ENCODE measurements at regions not wholly inside any gene's neighbourhood (a gene's known extent, or its start where the extent isn't known, plus 50 kb on each side); places are given as distances from the start of the nearest gene placed in this dataset.

DNA sequence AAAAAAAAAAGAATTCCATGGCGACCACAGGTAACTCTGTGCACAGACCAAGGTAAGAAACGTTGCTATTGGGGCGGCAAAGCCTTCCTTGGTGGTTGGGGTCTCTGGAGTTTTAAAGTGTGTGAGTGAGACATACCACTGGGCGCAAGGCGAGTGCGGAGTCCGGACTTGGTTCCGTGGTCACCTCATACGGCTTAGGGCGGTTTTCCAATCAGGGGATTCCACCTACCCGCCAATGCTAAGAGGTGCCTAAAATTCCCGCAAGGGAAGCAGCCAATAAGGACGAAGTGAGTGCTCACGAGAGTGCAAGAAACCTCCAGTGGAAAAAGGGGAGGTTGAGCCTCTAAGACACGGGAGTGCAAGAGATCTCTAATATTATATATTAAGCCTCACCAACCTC is 68.6 kb upstream of the PRSS16 start:
- no peak for DNase-seq (ENCODE audit: low read depth)
- TF ChIP-seq POLR2A (IDR thresholded peaks at IDR 0.05; ENCODE audit: extremely low read depth, insufficient read length) (no peak), MYC (IDR thresholded peaks at IDR 0.05; ENCODE audit: low read depth, low read length) (no peak)
- TF ChIP-seq, protein P1, sequence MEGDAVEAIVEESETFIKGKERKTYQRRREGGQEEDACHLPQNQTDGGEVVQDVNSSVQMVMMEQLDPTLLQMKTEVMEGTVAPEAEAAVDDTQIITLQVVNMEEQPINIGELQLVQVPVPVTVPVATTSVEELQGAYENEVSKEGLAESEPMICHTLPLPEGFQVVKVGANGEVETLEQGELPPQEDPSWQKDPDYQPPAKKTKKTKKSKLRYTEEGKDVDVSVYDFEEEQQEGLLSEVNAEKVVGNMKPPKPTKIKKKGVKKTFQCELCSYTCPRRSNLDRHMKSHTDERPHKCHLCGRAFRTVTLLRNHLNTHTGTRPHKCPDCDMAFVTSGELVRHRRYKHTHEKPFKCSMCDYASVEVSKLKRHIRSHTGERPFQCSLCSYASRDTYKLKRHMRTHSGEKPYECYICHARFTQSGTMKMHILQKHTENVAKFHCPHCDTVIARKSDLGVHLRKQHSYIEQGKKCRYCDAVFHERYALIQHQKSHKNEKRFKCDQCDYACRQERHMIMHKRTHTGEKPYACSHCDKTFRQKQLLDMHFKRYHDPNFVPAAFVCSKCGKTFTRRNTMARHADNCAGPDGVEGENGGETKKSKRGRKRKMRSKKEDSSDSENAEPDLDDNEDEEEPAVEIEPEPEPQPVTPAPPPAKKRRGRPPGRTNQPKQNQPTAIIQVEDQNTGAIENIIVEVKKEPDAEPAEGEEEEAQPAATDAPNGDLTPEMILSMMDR (IDR thresholded peaks at IDR 0.05; ENCODE audit: low read depth, low read length), result no peak
- TF ChIP-seq, protein P2, sequence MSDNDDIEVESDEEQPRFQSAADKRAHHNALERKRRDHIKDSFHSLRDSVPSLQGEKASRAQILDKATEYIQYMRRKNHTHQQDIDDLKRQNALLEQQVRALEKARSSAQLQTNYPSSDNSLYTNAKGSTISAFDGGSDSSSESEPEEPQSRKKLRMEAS (IDR thresholded peaks at IDR 0.05; ENCODE audit: low read depth, low read length), result no peak
- no peak overlapping the region for H3K4me3 ChIP-seq (ENCODE audit: low read depth, low read length)

DNA sequence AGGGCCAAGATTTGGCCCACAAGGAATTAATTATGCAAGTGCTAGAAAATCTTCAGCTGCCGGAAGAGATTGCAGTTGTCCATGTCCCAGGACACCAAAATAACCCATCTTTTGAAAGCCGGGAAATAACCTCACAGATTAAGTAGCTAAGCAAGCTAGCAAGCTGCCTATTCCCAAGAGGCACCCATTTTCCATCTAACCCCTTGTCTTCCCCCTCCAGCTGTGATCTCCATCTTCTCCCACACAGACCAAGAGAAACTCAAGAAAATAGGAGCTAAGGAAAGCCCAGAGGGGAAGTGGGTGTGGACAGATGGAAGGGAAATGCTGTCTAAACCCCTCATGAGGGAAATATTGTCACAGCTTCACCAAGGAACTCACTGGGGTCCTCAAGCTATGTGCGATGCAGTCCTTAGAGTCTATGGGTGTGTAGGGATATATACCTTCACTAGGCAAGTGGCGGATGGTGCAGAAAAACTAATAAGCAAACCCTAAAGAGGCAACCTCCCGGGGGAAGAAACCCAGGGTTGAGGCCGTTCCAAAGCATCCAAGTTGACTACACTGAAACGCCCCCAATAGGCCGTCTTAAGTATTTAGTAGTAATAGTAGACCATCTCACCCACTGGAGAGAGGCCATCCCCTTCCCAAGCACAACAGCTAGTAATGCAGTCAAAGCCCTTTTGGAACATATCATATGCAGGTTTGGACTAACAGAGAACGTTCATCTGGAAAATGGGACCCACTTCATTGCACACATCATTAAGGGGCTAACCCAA is 64.3 kb upstream of the PRSS16 start:
- TF ChIP-seq MYC (IDR thresholded peaks at IDR 0.05; ENCODE audit: low read depth, low read length), result no peak
- TF ChIP-seq, protein P2 (IDR thresholded peaks at IDR 0.05; ENCODE audit: low read depth, low read length), result no peak
- no peak for TF ChIP-seq POLR2A (IDR thresholded peaks at IDR 0.05; ENCODE audit: extremely low read depth, insufficient read length)
- DNase-seq (ENCODE audit: low read depth), result no peak
- H3K4me3 ChIP-seq (ENCODE audit: low read depth, low read length), result no peak overlapping the region

DNA sequence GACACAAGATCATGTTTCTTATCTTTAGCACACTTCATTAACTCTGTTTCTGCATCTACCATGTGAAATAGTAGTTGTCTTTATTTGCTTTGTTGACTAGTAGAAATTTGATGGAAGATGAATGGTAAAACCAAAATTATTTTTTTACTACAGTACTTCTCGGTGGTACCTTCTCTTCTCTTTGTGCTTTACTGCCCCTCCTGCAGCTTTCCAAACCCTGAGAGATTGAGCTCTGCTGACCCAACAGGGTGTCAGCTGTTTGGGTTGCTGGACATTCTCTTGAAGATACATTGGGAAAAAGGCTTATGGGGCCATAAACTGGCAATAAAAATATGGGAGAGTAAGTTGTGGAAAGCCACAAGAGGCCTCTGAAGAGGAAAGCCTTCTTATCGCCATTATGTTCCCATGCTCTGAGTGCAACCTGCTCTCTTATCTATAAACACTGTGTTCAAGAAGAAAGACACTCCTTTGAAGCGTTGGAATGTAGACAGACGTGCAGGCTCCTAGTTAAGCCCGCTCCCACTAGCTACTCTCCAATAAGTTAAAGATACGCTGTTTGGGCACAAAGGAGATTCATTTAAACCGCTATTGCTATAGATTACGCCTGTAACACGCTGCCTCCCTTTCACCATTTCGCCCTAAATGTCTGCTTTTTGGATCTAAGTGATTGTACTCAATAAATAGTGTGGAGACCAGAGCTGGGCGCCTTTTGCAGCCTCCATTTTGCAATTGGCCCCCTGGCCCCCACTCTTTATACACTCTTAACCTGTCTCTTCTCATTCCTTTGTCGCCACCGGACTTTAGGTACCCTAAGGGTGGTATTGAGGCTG is 60.1 kb upstream of the PRSS16 start:
- TF ChIP-seq, protein P2 (IDR thresholded peaks at IDR 0.05; ENCODE audit: low read depth, low read length), result no peak
- TF ChIP-seq POLR2A (IDR thresholded peaks at IDR 0.05; ENCODE audit: extremely low read depth, insufficient read length) (no peak), MYC (IDR thresholded peaks at IDR 0.05; ENCODE audit: low read depth, low read length) (no peak)
- TF ChIP-seq, protein P1 (IDR thresholded peaks at IDR 0.05; ENCODE audit: low read depth, low read length), result no peak
- H3K4me3 ChIP-seq (ENCODE audit: low read depth, low read length), result peak overlapping the region; percentile 77
- no peak for DNase-seq (ENCODE audit: low read depth)

DNA sequence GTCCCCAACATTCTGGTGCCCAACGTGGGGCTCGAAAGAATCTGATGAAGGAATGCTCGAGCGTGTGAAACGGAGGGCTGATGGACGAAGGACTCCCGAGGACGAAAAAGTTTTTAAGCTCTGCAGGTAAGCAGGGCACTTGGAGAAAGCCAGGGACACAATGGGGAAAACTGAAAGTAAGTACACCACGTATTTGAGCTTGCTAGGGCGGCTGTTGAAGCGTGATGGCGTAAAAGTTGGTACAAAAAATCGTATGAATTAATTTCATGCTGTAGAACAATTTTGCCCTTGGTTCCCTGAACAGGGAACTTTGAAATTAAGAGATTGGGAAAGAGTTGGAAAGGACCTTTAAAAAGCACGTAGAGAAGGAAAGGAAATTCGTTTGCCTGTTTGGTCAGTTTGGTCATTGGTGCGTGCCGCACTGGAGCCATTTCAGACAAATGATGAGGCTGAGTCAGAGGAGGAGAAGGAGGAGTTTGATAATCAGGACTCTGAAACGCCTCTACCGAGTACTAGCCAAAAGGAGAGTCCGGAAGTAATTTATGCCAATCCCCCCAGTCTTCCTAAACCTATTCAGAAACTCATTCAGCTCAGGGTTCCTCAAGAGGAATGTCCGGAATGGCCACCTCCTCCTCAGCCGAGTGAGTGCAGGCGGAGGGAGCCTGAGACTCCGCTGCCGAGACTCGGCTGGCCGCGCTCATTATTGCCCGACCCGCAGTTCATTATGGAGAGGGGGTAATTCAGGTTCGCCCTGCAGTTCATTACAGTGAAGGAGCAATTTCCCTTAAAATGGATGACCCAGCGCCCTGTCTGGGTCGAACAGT is 59.2 kb upstream of the PRSS16 start:
- peak; percentile 80 for DNase-seq (ENCODE audit: low read depth)
- peak overlapping the region; percentile 77 for H3K4me3 ChIP-seq (ENCODE audit: low read depth, low read length)
- TF ChIP-seq, protein P1 (IDR thresholded peaks at IDR 0.05; ENCODE audit: low read depth, low read length), result no peak
- peak; percentile 28 for TF ChIP-seq POLR2A (IDR thresholded peaks at IDR 0.05; ENCODE audit: extremely low read depth, insufficient read length)
- TF ChIP-seq MYC (IDR thresholded peaks at IDR 0.05; ENCODE audit: low read depth, low read length), result no peak
- TF ChIP-seq, protein P2 (IDR thresholded peaks at IDR 0.05; ENCODE audit: low read depth, low read length), result no peak

DNA sequence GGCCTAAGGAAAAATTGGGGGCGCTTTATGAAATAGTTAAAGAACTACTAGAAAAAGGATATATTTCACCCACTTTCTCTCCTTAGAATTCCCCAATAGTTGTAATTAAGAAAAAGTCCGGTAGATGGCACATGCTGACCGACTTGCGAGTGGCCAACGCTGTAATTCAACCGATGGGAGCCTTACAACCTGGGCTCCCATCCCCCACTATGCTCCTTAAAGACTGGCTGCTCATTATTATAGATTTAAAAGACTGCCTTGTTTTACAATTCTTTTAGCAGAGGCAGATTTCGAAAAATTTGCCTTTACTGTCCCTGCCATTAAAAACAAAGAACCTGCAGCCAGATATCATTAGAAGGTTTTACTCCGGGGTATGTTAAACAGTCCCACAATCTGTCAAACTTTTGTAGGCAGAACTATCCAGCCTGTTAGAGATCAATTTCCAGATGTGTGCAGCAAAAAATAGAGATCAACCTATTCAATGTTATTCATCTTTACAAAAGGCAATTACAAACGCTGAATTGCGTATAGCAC is 58.5 kb upstream of the PRSS16 start:
- TF ChIP-seq, protein P2 (IDR thresholded peaks at IDR 0.05; ENCODE audit: low read depth, low read length), result 0 out of 2 replicates have a peak, but pooled peaks have one; percentile 18
- TF ChIP-seq MYC (IDR thresholded peaks at IDR 0.05; ENCODE audit: low read depth, low read length) (no peak), POLR2A (IDR thresholded peaks at IDR 0.05; ENCODE audit: extremely low read depth, insufficient read length) (no peak)
- TF ChIP-seq, protein P1 (IDR thresholded peaks at IDR 0.05; ENCODE audit: low read depth, low read length), result peak; percentile 42
- DNase-seq (ENCODE audit: low read depth), result peak; percentile 85
- peak overlapping the region; percentile 77 for H3K4me3 ChIP-seq (ENCODE audit: low read depth, low read length)

All from NB4 (cell line).